ENCODE measurements at regions not wholly inside any gene's neighbourhood (a gene's known extent, or its start where the extent isn't known, plus 50 kb on each side); places are given as distances from the start of the nearest gene placed in this dataset.

DNA sequence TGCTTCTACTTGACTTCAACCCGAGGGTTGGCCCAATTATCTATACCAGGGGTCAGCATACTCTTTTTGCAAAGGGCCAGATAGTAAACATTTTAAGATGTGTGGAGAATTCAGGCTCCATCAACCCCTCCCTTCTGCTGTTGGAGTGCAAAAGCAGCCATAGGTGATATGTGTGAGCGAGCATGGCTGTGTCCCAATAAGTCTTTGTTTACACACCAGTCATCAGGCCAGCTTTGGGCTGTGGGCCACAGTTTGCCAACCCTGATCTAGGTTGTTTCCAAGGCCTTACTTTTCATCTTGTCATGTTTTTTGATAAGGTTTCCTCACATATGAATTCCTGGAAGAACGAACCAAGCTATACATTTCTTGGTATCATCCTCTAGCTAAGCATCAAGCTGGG is 136.9 kb upstream of the VIPR2 start:
- no peak overlapping the region for H3K27ac ChIP-seq (replicated peaks)
- H3K27me3 ChIP-seq (ENCODE audit: insufficient read depth, poor library complexity, severe bottlenecking): peaks cover 2% of the 10 kb centered on the region
- H3K4me3 ChIP-seq (replicated peaks; ENCODE audit: insufficient read depth, low read length): no peak overlapping the region
- TF ChIP-seq SPI1 (IDR thresholded peaks at IDR 0.05; ENCODE audit: borderline replicate concordance, low read depth) (no peak), GABPA (IDR thresholded peaks at IDR 0.05; ENCODE audit: low read depth) (no peak), POLR2AphosphoS5 (IDR thresholded peaks at IDR 0.05; ENCODE audit: low read depth) (no peak)
- TF ChIP-seq, protein P1, sequence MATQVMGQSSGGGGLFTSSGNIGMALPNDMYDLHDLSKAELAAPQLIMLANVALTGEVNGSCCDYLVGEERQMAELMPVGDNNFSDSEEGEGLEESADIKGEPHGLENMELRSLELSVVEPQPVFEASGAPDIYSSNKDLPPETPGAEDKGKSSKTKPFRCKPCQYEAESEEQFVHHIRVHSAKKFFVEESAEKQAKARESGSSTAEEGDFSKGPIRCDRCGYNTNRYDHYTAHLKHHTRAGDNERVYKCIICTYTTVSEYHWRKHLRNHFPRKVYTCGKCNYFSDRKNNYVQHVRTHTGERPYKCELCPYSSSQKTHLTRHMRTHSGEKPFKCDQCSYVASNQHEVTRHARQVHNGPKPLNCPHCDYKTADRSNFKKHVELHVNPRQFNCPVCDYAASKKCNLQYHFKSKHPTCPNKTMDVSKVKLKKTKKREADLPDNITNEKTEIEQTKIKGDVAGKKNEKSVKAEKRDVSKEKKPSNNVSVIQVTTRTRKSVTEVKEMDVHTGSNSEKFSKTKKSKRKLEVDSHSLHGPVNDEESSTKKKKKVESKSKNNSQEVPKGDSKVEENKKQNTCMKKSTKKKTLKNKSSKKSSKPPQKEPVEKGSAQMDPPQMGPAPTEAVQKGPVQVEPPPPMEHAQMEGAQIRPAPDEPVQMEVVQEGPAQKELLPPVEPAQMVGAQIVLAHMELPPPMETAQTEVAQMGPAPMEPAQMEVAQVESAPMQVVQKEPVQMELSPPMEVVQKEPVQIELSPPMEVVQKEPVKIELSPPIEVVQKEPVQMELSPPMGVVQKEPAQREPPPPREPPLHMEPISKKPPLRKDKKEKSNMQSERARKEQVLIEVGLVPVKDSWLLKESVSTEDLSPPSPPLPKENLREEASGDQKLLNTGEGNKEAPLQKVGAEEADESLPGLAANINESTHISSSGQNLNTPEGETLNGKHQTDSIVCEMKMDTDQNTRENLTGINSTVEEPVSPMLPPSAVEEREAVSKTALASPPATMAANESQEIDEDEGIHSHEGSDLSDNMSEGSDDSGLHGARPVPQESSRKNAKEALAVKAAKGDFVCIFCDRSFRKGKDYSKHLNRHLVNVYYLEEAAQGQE (IDR thresholded peaks at IDR 0.05; ENCODE audit: insufficient replicate concordance, low read depth): no peak
- TF ChIP-seq, protein P2, sequence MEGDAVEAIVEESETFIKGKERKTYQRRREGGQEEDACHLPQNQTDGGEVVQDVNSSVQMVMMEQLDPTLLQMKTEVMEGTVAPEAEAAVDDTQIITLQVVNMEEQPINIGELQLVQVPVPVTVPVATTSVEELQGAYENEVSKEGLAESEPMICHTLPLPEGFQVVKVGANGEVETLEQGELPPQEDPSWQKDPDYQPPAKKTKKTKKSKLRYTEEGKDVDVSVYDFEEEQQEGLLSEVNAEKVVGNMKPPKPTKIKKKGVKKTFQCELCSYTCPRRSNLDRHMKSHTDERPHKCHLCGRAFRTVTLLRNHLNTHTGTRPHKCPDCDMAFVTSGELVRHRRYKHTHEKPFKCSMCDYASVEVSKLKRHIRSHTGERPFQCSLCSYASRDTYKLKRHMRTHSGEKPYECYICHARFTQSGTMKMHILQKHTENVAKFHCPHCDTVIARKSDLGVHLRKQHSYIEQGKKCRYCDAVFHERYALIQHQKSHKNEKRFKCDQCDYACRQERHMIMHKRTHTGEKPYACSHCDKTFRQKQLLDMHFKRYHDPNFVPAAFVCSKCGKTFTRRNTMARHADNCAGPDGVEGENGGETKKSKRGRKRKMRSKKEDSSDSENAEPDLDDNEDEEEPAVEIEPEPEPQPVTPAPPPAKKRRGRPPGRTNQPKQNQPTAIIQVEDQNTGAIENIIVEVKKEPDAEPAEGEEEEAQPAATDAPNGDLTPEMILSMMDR (IDR thresholded peaks at IDR 0.05; ENCODE audit: insufficient read depth, low read length): no peak
- DNase-seq (ENCODE audit: low read depth in 1 of 2, low spot score in 1 of 2): no peak

DNA sequence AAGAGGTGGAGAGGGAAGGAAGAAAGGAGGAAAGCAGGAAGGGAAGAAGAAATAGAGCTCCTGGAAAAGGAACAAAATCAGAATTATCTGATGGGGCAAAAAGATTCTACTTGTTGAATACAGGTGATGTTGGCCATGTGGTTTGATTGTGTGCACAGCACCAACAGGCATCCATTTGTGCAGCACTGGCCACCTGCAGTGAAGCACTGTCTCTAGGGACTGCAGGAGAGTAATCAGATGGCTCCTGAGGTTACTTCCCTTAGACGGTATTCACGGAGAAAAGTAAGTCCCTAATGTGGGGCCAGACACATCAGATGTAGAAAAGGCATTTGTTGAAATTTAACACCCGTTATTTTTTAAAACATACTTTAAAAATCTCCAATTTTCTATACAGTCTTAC is 135.3 kb upstream of the VIPR2 start:
- TF ChIP-seq GABPA (IDR thresholded peaks at IDR 0.05; ENCODE audit: low read depth): no peak
- TF ChIP-seq, protein P2 (IDR thresholded peaks at IDR 0.05; ENCODE audit: insufficient read depth, low read length): no peak
- no peak for TF ChIP-seq SPI1 (IDR thresholded peaks at IDR 0.05; ENCODE audit: borderline replicate concordance, low read depth)
- TF ChIP-seq POLR2AphosphoS5 (IDR thresholded peaks at IDR 0.05; ENCODE audit: low read depth): no peak
- TF ChIP-seq, protein P1 (IDR thresholded peaks at IDR 0.05; ENCODE audit: insufficient replicate concordance, low read depth): no peak
- no peak for DNase-seq (ENCODE audit: low read depth in 1 of 2, low spot score in 1 of 2)
- Histone ChIP-seq H3K27ac (replicated peaks) (no peak overlapping the region), H3K27me3 (ENCODE audit: insufficient read depth, poor library complexity, severe bottlenecking) (peaks cover 2% of the 10 kb centered on the region), H3K4me3 (replicated peaks; ENCODE audit: insufficient read depth, low read length) (no peak overlapping the region)

DNA sequence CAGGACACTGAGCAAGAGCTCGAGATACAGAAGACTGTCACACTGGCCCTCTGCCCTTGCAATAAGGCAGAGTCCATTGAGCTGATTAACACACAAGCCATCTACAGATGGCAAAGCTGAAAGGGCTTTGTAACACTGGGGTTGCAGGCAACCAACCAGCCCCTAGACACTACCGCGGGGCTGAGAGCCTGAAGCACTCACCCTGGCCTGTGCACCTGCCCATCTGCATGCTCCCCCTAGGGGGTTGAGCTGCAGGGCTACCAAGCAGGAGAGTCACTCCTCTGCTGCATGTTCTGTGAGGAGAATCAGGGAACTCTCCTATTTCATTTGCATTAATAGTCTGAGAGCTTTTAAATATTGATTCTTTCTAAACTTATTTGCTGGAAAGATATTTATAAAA is 128.1 kb upstream of the VIPR2 start:
- TF ChIP-seq POLR2AphosphoS5 (IDR thresholded peaks at IDR 0.05; ENCODE audit: low read depth) (no peak), SPI1 (IDR thresholded peaks at IDR 0.05; ENCODE audit: borderline replicate concordance, low read depth) (no peak), GABPA (IDR thresholded peaks at IDR 0.05; ENCODE audit: low read depth) (no peak)
- TF ChIP-seq, protein P2 (IDR thresholded peaks at IDR 0.05; ENCODE audit: insufficient read depth, low read length): no peak
- TF ChIP-seq, protein P1 (IDR thresholded peaks at IDR 0.05; ENCODE audit: insufficient replicate concordance, low read depth): no peak
- Histone ChIP-seq H3K4me3 (replicated peaks; ENCODE audit: insufficient read depth, low read length) (no peak overlapping the region), H3K27ac (replicated peaks) (no peak overlapping the region), H3K27me3 (ENCODE audit: insufficient read depth, poor library complexity, severe bottlenecking) (no peaks in the 10 kb centered on the region)
- DNase-seq (ENCODE audit: low read depth in 1 of 2, low spot score in 1 of 2): no peak

All from HL-60 (cell line).